ENCODE measurements at regions not wholly inside any gene's neighbourhood (a gene's known extent, or its start where the extent isn't known, plus 50 kb on each side); places are given as distances from the start of the nearest gene placed in this dataset.

GRCh38 chr1:164930241-164930640 is 371.3 kb downstream of the PBX1 start:
- DNase-seq (ENCODE audit: extremely low read depth, low read depth), result no peak
- TF ChIP-seq CTCF (IDR thresholded peaks at IDR 0.05; ENCODE audit: low read depth, low read length), result no peak; the same call in 1 of the 2 replicates

- no peak for DNase-seq (ENCODE audit: extremely low read depth, low read depth)
- TF ChIP-seq CTCF (IDR thresholded peaks at IDR 0.05; ENCODE audit: low read depth, low read length), result no peak
These were observed 369.3 kb downstream of the PBX1 start for GRCh38 chr1:164928232-164928812.

- no peak for DNase-seq (ENCODE audit: extremely low read depth, low read depth)
- TF ChIP-seq CTCF (IDR thresholded peaks at IDR 0.05; ENCODE audit: low read depth, low read length), result no peak
These were observed 367.1 kb downstream of the PBX1 start for GRCh38 chr1:164926107-164926506.

- no peak for DNase-seq (ENCODE audit: extremely low read depth, low read depth)
- TF ChIP-seq CTCF (IDR thresholded peaks at IDR 0.05; ENCODE audit: low read depth, low read length), result no peak
These were observed 363.6 kb downstream of the PBX1 start for GRCh38 chr1:164922585-164922984.

GRCh38 chr1:164921493-164921892 is 362.5 kb downstream of the PBX1 start:
- DNase-seq (ENCODE audit: extremely low read depth, low read depth), result no peak
- TF ChIP-seq CTCF (IDR thresholded peaks at IDR 0.05; ENCODE audit: low read depth, low read length), result no peak

- no peak for TF ChIP-seq CTCF (IDR thresholded peaks at IDR 0.05; ENCODE audit: low read depth, low read length)
- DNase-seq (ENCODE audit: extremely low read depth, low read depth), result no peak
These were observed 359.2 kb downstream of the PBX1 start for GRCh38 chr1:164918140-164918539.

GRCh38 chr1:164914208-164914607 is 355.2 kb downstream of the PBX1 start:
- TF ChIP-seq CTCF (IDR thresholded peaks at IDR 0.05; ENCODE audit: low read depth, low read length), result peak; percentile 42
- peak; percentile 22 for DNase-seq (ENCODE audit: extremely low read depth, low read depth)
